ENCODE measurements at regions not wholly inside any gene's neighbourhood (a gene's known extent, or its start where the extent isn't known, plus 50 kb on each side); places are given as distances from the start of the nearest gene placed in this dataset.

GRCh38 chr4:138507522-138507921 is 265.4 kb upstream of the SLC7A11 start:
- TF ChIP-seq FOXP2 (optimal IDR thresholded peaks at IDR 0.05; ENCODE audit: borderline replicate concordance, extremely low read depth, extremely low read length, insufficient read depth) (no peak), TAF1 (IDR thresholded peaks at IDR 0.05; ENCODE audit: borderline replicate concordance, insufficient read depth, low read length) (no peak), SIN3A (IDR thresholded peaks at IDR 0.05; ENCODE audit: borderline replicate concordance, insufficient read depth, low read length) (no peak), POLR2AphosphoS5 (IDR thresholded peaks at IDR 0.05; ENCODE audit: low read depth, low read length) (no peak), REST (IDR thresholded peaks at IDR 0.05; ENCODE audit: insufficient read depth in 1 of 2, low read depth in 2 of 2, low read length in 2 of 2) (no peak)

GRCh38 chr4:138501614-138502013 is 259.5 kb upstream of the SLC7A11 start:
- TF ChIP-seq SIN3A (IDR thresholded peaks at IDR 0.05; ENCODE audit: borderline replicate concordance, insufficient read depth, low read length) (no peak), FOXP2 (optimal IDR thresholded peaks at IDR 0.05; ENCODE audit: borderline replicate concordance, extremely low read depth, extremely low read length, insufficient read depth) (no peak), TAF1 (IDR thresholded peaks at IDR 0.05; ENCODE audit: borderline replicate concordance, insufficient read depth, low read length) (no peak), REST (IDR thresholded peaks at IDR 0.05; ENCODE audit: insufficient read depth in 1 of 2, low read depth in 2 of 2, low read length in 2 of 2) (no peak), POLR2AphosphoS5 (IDR thresholded peaks at IDR 0.05; ENCODE audit: low read depth, low read length) (no peak)

- TF ChIP-seq SIN3A (IDR thresholded peaks at IDR 0.05; ENCODE audit: borderline replicate concordance, insufficient read depth, low read length) (no peak), POLR2AphosphoS5 (IDR thresholded peaks at IDR 0.05; ENCODE audit: low read depth, low read length) (no peak), TAF1 (IDR thresholded peaks at IDR 0.05; ENCODE audit: borderline replicate concordance, insufficient read depth, low read length) (no peak)
These were observed 258.7 kb upstream of the SLC7A11 start for GRCh38 chr4:138500869-138501268.

GRCh38 chr4:138499627-138500026 is 257.5 kb upstream of the SLC7A11 start:
- TF ChIP-seq POLR2AphosphoS5 (IDR thresholded peaks at IDR 0.05; ENCODE audit: low read depth, low read length) (no peak), SIN3A (IDR thresholded peaks at IDR 0.05; ENCODE audit: borderline replicate concordance, insufficient read depth, low read length) (no peak), TAF1 (IDR thresholded peaks at IDR 0.05; ENCODE audit: borderline replicate concordance, insufficient read depth, low read length) (no peak), FOXP2 (optimal IDR thresholded peaks at IDR 0.05; ENCODE audit: borderline replicate concordance, extremely low read depth, extremely low read length, insufficient read depth) (no peak), REST (IDR thresholded peaks at IDR 0.05; ENCODE audit: insufficient read depth in 1 of 2, low read depth in 2 of 2, low read length in 2 of 2) (no peak)

GRCh38 chr4:138494931-138495330 is 252.8 kb upstream of the SLC7A11 start:
- TF ChIP-seq POLR2AphosphoS5 (IDR thresholded peaks at IDR 0.05; ENCODE audit: low read depth, low read length) (no peak), SIN3A (IDR thresholded peaks at IDR 0.05; ENCODE audit: borderline replicate concordance, insufficient read depth, low read length) (no peak)

GRCh38 chr4:138494116-138494515 is 252.0 kb upstream of the SLC7A11 start:
- TF ChIP-seq REST (IDR thresholded peaks at IDR 0.05; ENCODE audit: insufficient read depth in 1 of 2, low read depth in 2 of 2, low read length in 2 of 2) (no peak), SIN3A (IDR thresholded peaks at IDR 0.05; ENCODE audit: borderline replicate concordance, insufficient read depth, low read length) (no peak), FOXP2 (optimal IDR thresholded peaks at IDR 0.05; ENCODE audit: borderline replicate concordance, extremely low read depth, extremely low read length, insufficient read depth) (no peak)

Measured in PFSK-1 (cell line).